ENCODE measurements at regions not wholly inside any gene's neighbourhood (a gene's known extent, or its start where the extent isn't known, plus 50 kb on each side); places are given as distances from the start of the nearest gene placed in this dataset.

DNA sequence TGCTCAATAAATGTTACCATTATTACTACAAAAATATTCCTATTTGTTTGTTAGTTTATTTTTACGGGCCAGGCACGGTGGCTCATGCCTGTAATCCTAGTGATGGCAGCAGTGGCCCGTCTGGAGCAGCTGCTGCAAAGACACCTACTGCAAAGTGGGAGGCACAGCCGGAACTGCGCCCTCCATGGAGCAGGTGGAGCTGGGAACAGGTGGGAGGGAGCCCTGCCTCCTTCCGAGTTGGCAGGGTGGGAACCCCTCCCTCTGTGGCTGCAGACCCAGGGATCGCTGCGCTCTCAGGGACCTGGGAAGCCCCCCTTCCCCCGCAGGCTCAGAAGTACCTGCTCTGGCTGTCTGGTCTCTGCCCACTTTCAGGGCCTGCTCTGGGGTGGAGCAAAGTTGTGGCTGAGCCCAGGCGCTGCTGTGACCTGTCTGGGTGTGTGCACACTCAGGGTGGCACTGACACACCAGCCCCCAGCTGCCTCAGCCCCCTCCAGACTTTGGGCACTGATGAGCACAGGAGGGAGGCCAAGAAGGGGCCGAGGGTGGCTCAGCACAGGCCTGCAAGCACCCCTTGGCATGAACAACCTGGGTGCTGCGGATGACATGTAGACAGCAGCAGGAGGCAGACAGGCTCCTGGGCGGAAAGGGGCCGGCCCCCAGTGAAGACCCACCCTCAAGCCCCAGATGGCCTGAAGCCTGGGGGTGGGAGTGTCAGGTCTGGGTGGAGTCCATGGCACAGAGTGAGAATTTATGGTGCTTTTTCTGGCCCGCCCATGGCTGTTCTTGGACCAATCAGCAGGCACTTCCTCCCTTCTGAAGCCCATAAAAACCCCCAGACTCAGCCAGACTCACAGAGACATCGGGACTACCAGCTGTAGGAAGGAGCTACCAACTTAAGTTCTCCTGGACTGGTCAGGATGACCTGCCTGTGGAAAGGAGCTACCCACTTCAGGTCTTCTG lies 103.7 kb upstream of the CLMP start (continued):
- TF ChIP-seq NFE2L2 (IDR thresholded peaks at IDR 0.05; ENCODE audit: low read length) (no peak), ZFP36L1 (CRISPR knock-in tag; IDR thresholded peaks at IDR 0.05) (no peak), SMAD1 (CRISPR knock-in tag; IDR thresholded peaks at IDR 0.05; ENCODE audit: borderline replicate concordance, low read depth) (no peak), DMAP1 (CRISPR knock-in tag; IDR thresholded peaks at IDR 0.05) (no peak)
- TF ChIP-seq, protein P1, sequence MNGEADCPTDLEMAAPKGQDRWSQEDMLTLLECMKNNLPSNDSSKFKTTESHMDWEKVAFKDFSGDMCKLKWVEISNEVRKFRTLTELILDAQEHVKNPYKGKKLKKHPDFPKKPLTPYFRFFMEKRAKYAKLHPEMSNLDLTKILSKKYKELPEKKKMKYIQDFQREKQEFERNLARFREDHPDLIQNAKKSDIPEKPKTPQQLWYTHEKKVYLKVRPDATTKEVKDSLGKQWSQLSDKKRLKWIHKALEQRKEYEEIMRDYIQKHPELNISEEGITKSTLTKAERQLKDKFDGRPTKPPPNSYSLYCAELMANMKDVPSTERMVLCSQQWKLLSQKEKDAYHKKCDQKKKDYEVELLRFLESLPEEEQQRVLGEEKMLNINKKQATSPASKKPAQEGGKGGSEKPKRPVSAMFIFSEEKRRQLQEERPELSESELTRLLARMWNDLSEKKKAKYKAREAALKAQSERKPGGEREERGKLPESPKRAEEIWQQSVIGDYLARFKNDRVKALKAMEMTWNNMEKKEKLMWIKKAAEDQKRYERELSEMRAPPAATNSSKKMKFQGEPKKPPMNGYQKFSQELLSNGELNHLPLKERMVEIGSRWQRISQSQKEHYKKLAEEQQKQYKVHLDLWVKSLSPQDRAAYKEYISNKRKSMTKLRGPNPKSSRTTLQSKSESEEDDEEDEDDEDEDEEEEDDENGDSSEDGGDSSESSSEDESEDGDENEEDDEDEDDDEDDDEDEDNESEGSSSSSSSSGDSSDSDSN (CRISPR knock-in tag; IDR thresholded peaks at IDR 0.05) = no peak
- TF ChIP-seq, protein P2, sequence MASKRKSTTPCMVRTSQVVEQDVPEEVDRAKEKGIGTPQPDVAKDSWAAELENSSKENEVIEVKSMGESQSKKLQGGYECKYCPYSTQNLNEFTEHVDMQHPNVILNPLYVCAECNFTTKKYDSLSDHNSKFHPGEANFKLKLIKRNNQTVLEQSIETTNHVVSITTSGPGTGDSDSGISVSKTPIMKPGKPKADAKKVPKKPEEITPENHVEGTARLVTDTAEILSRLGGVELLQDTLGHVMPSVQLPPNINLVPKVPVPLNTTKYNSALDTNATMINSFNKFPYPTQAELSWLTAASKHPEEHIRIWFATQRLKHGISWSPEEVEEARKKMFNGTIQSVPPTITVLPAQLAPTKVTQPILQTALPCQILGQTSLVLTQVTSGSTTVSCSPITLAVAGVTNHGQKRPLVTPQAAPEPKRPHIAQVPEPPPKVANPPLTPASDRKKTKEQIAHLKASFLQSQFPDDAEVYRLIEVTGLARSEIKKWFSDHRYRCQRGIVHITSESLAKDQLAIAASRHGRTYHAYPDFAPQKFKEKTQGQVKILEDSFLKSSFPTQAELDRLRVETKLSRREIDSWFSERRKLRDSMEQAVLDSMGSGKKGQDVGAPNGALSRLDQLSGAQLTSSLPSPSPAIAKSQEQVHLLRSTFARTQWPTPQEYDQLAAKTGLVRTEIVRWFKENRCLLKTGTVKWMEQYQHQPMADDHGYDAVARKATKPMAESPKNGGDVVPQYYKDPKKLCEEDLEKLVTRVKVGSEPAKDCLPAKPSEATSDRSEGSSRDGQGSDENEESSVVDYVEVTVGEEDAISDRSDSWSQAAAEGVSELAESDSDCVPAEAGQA (IDR thresholded peaks at IDR 0.05; ENCODE audit: low read depth) = no peak
- TF ChIP-seq, protein P2 (CRISPR knock-in tag; IDR thresholded peaks at IDR 0.05; ENCODE audit: borderline replicate concordance) = no peak

Data from HepG2 (cell line).